ENCODE measurements at regions not wholly inside any gene's neighbourhood (a gene's known extent, or its start where the extent isn't known, plus 50 kb on each side); places are given as distances from the start of the nearest gene placed in this dataset.

GRCh38 chr3:64760258-64760657 is 72.5 kb upstream of the ADAMTS9 start (continued):
- no peak for TF ChIP-seq E4F1 (IDR thresholded peaks at IDR 0.05; ENCODE audit: borderline replicate concordance, partially characterized antibody)

GRCh38 chr3:64759811-64760210 is 72.0 kb upstream of the ADAMTS9 start:
- POLR2A ChIA-PET: no interaction called here
- Histone ChIP-seq H3K36me3 (ENCODE audit: control insufficient read depth in 2 of 2, insufficient read depth in 2 of 2, low read length in 1 of 2) (no peaks in the 10 kb centered on the region), H3K4me1 (ENCODE audit: control insufficient read depth, insufficient read depth, low read length) (no peaks in the 10 kb centered on the region), H3K79me2 (ENCODE audit: control insufficient read depth, insufficient read depth, low read length) (no peaks in the 10 kb centered on the region), H4K20me1 (ENCODE audit: control insufficient read depth, insufficient read depth) (no peaks in the 10 kb centered on the region), H3K9ac (ENCODE audit: control insufficient read depth, insufficient read depth, low read length) (no peak overlapping the region), H3K27ac (ENCODE audit: control insufficient read depth, insufficient read depth) (no peak overlapping the region), H3K9me3 (replicated peaks; ENCODE audit: control insufficient read depth, insufficient read depth, low read length) (no peaks in the 10 kb centered on the region), H3K27me3 (replicated peaks in 1 of 2; ENCODE audit: control insufficient read depth in 2 of 2, insufficient read depth in 2 of 2, low read length in 1 of 2) (no peaks in the 10 kb centered on the region), H2AFZ (ENCODE audit: control insufficient read depth, low read depth, low read length) (no peak overlapping the region), H3K4me2 (ENCODE audit: control insufficient read depth, insufficient read depth) (no peak overlapping the region), H3K4me3 (no peak overlapping the region)
- no TSS peak for BruUV-seq (replicated peaks)
- no peak for ATAC-seq
- 88% methylated on average over 2 of the region's 2 CpGs for WGBS (ENCODE audit: insufficient coverage, insufficient replicate concordance, low lambda C conversion rate, missing lambda C conversion rate)
- CTCF ChIA-PET: no interaction called here
- FAIRE-seq: no peak
- SMC1A ChIA-PET (ENCODE audit: uncharacterized antibody, unreplicated experiment): no interaction called here
- in situ Hi-C loops (cut with MboI): no loop called here
- intact Hi-C loops (cut with micrococcal nuclease; ENCODE audit: unreplicated experiment): no loop called here
- RAD21 ChIA-PET (ENCODE audit: unreplicated experiment): no interaction called here
- no peak for DNase-seq (ENCODE audit: low read depth, low spot score)
- TF ChIP-seq PKNOX1 (IDR thresholded peaks at IDR 0.05) (no peak), STAT1 (conservative IDR thresholded peaks at IDR 0.05) (no peak), E2F8 (IDR thresholded peaks at IDR 0.05; ENCODE audit: low read depth, partially characterized antibody) (no peak), RELB (IDR thresholded peaks at IDR 0.05; ENCODE audit: low read depth) (no peak), CREB1 (IDR thresholded peaks at IDR 0.05; ENCODE audit: low read depth) (no peak), MTA2 (IDR thresholded peaks at IDR 0.05; ENCODE audit: low read depth) (no peak), BRCA1 (IDR thresholded peaks at IDR 0.05; ENCODE audit: low read depth, low read length) (no peak), SMAD5 (IDR thresholded peaks at IDR 0.05; ENCODE audit: low read depth) (no peak), TCF12 (IDR thresholded peaks at IDR 0.05; ENCODE audit: low read depth, low read length) (no peak), RBBP5 (conservative IDR thresholded peaks at IDR 0.05) (no peak), TBL1XR1 (IDR thresholded peaks at IDR 0.05; ENCODE audit: low read depth, low read length) (no peak), ETV6 (conservative IDR thresholded peaks at IDR 0.05 in 1 of 2, IDR thresholded peaks at IDR 0.05 in 1 of 2; ENCODE audit: borderline replicate concordance in 1 of 2, low read depth in 1 of 2) (no peak), CBFB (IDR thresholded peaks at IDR 0.05; ENCODE audit: low read depth) (no peak), NR2F1 (conservative IDR thresholded peaks at IDR 0.05) (no peak), CBX5 (IDR thresholded peaks at IDR 0.05; ENCODE audit: low read depth) (no peak), NFYB (IDR thresholded peaks at IDR 0.05; ENCODE audit: insufficient read depth, low read depth, low read length) (no peak)

All from GM12878 (cell line).